ENCODE measurements at regions not wholly inside any gene's neighbourhood (a gene's known extent, or its start where the extent isn't known, plus 50 kb on each side); places are given as distances from the start of the nearest gene placed in this dataset.

DNA sequence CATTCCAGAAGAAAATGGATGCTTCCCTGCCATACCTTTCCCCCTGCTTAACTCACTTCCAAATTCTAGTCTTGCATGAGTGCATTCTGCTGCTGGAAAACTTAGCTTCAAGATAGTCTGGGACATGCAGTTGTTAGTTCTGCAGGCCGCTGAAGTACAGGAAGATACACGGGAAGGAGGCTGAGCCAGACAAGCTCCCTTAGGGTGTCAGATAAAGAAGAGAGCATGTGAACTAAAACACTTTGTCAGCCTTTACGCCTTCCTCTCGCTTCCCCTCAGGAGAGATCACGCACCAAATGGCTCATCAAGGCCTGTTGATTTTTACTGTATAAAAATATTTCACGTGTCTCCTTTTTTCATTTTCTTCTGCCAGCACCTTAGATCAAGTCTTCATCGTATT lies 420.7 kb downstream of the INSC start (continued):
- TF ChIP-seq, protein P1, sequence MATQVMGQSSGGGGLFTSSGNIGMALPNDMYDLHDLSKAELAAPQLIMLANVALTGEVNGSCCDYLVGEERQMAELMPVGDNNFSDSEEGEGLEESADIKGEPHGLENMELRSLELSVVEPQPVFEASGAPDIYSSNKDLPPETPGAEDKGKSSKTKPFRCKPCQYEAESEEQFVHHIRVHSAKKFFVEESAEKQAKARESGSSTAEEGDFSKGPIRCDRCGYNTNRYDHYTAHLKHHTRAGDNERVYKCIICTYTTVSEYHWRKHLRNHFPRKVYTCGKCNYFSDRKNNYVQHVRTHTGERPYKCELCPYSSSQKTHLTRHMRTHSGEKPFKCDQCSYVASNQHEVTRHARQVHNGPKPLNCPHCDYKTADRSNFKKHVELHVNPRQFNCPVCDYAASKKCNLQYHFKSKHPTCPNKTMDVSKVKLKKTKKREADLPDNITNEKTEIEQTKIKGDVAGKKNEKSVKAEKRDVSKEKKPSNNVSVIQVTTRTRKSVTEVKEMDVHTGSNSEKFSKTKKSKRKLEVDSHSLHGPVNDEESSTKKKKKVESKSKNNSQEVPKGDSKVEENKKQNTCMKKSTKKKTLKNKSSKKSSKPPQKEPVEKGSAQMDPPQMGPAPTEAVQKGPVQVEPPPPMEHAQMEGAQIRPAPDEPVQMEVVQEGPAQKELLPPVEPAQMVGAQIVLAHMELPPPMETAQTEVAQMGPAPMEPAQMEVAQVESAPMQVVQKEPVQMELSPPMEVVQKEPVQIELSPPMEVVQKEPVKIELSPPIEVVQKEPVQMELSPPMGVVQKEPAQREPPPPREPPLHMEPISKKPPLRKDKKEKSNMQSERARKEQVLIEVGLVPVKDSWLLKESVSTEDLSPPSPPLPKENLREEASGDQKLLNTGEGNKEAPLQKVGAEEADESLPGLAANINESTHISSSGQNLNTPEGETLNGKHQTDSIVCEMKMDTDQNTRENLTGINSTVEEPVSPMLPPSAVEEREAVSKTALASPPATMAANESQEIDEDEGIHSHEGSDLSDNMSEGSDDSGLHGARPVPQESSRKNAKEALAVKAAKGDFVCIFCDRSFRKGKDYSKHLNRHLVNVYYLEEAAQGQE (IDR thresholded peaks at IDR 0.05; ENCODE audit: unreplicated experiment) = no peak
- TF ChIP-seq CREB1 (CRISPR knock-in tag; IDR thresholded peaks at IDR 0.05; ENCODE audit: low read depth) (no peak), ZNF331 (CRISPR knock-in tag; IDR thresholded peaks at IDR 0.05; ENCODE audit: low read depth) (no peak), EZH2phosphoT487 (IDR thresholded peaks at IDR 0.05; ENCODE audit: unreplicated experiment) (no peak)

- Histone ChIP-seq H3K4me2 (no peak overlapping the region), H3K27ac (ENCODE audit: low read depth) (no peak overlapping the region), H3K4me3 (no peak overlapping the region), H4K20me1 (replicated peaks; ENCODE audit: insufficient read depth) (no peaks in the 10 kb centered on the region), H2AFZ (no peak overlapping the region), H3K9me2 (ENCODE audit: insufficient read depth) (no peaks in the 10 kb centered on the region; the same call in 1 of the 2 replicates), H3K4me1 (ENCODE audit: insufficient read depth) (0 out of 2 replicates have a peak, but pooled peaks cover 6% of the 10 kb centered on the region), H3K79me2 (replicated peaks; ENCODE audit: insufficient read depth) (no peaks in the 10 kb centered on the region), H3K27me3 (ENCODE audit: insufficient read depth) (no peaks in the 10 kb centered on the region), H3K36me3 (ENCODE audit: insufficient read depth) (no peaks in the 10 kb centered on the region), H3F3A (replicated peaks; ENCODE audit: low read depth) (no peaks in the 10 kb centered on the region)
- peaks cover 21% of the 10 kb centered on the region for H3K4me1 Mint-ChIP-seq
- no peak overlapping the region for H3K27ac Mint-ChIP-seq
- ATAC-seq (no peak), DNase-seq (ENCODE audit: low spot score) (no peak)
- H3K36me3 Mint-ChIP-seq (ENCODE audit: low read depth) = no peaks in the 10 kb centered on the region
- H3K9me3 Mint-ChIP-seq = no peaks in the 10 kb centered on the region
- H3K4me3 Mint-ChIP-seq = no peak overlapping the region
- TF ChIP-seq EZH2phosphoT487 (IDR thresholded peaks at IDR 0.05; ENCODE audit: unreplicated experiment) (no peak), EZH2 (IDR thresholded peaks at IDR 0.05; ENCODE audit: low read depth, unreplicated experiment) (no peak), NANOG (IDR thresholded peaks at IDR 0.05; ENCODE audit: borderline replicate concordance) (no peak), ZNF114 (CRISPR knock-in tag; IDR thresholded peaks at IDR 0.05) (no peak), POLR2AphosphoS5 (IDR thresholded peaks at IDR 0.05; ENCODE audit: low read depth) (no peak), STAT1 (IDR thresholded peaks at IDR 0.05; ENCODE audit: unreplicated experiment) (no peak)
- TF ChIP-seq, protein P1 (IDR thresholded peaks at IDR 0.05; ENCODE audit: unreplicated experiment) = no peak
- H3K27me3 Mint-ChIP-seq (ENCODE audit: insufficient read depth, low read depth, poor library complexity) = peaks cover 6% of the 10 kb centered on the region
Observed at GRCh38 chr11:15536438-15536837, 421.7 kb downstream of the INSC start.
